ENCODE measurements at regions not wholly inside any gene's neighbourhood (a gene's known extent, or its start where the extent isn't known, plus 50 kb on each side); places are given as distances from the start of the nearest gene placed in this dataset.
A peak's percentile ranks its signal among the peaks of the same experiment; 100 is the strongest.

DNA sequence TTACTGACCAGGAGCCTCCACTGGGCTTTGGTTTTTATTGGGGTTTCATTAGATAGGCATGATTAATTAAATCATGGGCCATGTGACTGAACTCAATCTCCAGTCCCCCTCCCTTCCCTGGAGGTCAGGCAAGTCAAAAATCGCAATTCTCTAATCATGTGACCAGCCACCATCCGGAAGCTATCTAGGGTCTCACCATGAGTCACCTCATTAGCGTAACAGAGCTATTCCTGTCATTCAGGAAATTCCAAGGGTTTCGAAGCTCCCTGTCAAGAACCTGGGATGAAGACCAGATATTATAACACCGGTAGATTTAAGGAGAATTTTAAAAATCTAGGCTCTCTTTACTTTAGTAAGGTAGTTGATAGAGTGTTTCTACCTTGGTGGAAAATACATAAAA lies 180.3 kb upstream of the TCF4 start:
- peaks cover 0 to 8% (median 3%) of the 10 kb centered on the region in 4 experiments; a peak in 3 of 7 replicates for H3K4me1 ChIP-seq (replicated peaks in 1 of 4; ENCODE audit: control insufficient read depth in 3 of 4, insufficient read depth in 4 of 4, low read length in 3 of 4)
- no peak overlapping the region for H2BK120ac ChIP-seq (replicated peaks; ENCODE audit: low read depth, low read length)
- no peaks in the 10 kb centered on the region for H3K79me1 ChIP-seq (ENCODE audit: low read depth, low read length)
- no peaks in the 10 kb centered on the region for H3K27me3 ChIP-seq (replicated peaks in 1 of 4; ENCODE audit: control insufficient read depth in 3 of 4, extremely low read depth in 1 of 4, insufficient read depth in 3 of 4, low read length in 3 of 4)
- H2BK12ac ChIP-seq (ENCODE audit: low read depth, low read length), result no peak overlapping the region
- peak overlapping the region; percentile 2; the same call in 1 of the 2 replicates for H3K18ac ChIP-seq (ENCODE audit: extremely low read depth, low read length)
- 25% methylated on average over 5 of the region's 5 CpGs; no CpG with 5 or more reads in 1 of the 2 experiments for WGBS, 2 experiments (ENCODE audit: extremely low coverage in 1 of 2, insufficient coverage in 1 of 2, insufficient read length in 1 of 2, insufficient replicate concordance in 2 of 2, low coverage in 1 of 2, low lambda C conversion rate in 2 of 2, missing lambda C conversion rate in 1 of 2)
- CTCF ChIA-PET (ENCODE audit: partially characterized antibody), result interaction anchor here (1.2 to 1.9 kb wide), 4 partner anchors 8 to 353 kb away, joined by 3 to 4 read pairs (median 4); no protein-coding TSS in a partner anchor
- H3K36me3 ChIP-seq (ENCODE audit: control insufficient read depth in 2 of 4, insufficient read depth in 4 of 4, low read length in 3 of 4), result no peaks in the 10 kb centered on the region
- H2BK20ac ChIP-seq (ENCODE audit: low read length), result 0 out of 2 replicates have a peak overlapping the region, but pooled peaks have one; percentile 17
- no peak overlapping the region for H3K4ac ChIP-seq (replicated peaks; ENCODE audit: insufficient read length, low read depth, low read length)
- H2AFZ ChIP-seq (ENCODE audit: low read length), result peak overlapping the region; percentile 36; the same call in 1 of the 2 replicates
- peak; percentile 96 for FAIRE-seq
- H4K91ac ChIP-seq (replicated peaks; ENCODE audit: insufficient read length, low read length), result no peak overlapping the region
- H2BK5ac ChIP-seq (ENCODE audit: low read depth, low read length), result peak overlapping the region; percentile 36; the same call in 1 of the 2 replicates
- DNase-seq (ENCODE audit: low read depth in 1 of 2, low spot score in 2 of 2), result no peak
- peak overlapping the region in 1 of 2 experiments; percentile 25; a peak in 1 of 4 replicates for H3K4me2 ChIP-seq (ENCODE audit: insufficient read depth in 1 of 2, low read depth in 2 of 2, low read length in 2 of 2)
- H2AK5ac ChIP-seq (ENCODE audit: low read depth, low read length), result no peak overlapping the region
- POLR2A ChIA-PET (ENCODE audit: partially characterized antibody), result no interaction called here
- H4K5ac ChIP-seq (ENCODE audit: insufficient read length, low read depth, low read length), result no peak overlapping the region
- no peak overlapping the region for H3K56ac ChIP-seq (replicated peaks; ENCODE audit: insufficient read length, low read depth, low read length)
- H4K8ac ChIP-seq (ENCODE audit: extremely low read depth, insufficient read depth, low read length), result no peak overlapping the region
- no peaks in the 10 kb centered on the region for H3K23me2 ChIP-seq (ENCODE audit: low read depth, low read length)
- no peak overlapping the region; a peak in 1 of 7 replicates for H3K9ac ChIP-seq (replicated peaks in 1 of 4; ENCODE audit: extremely low read depth in 1 of 4, low read depth in 3 of 4, low read length in 3 of 4)
- peak overlapping the region in 1 of 4 experiments; percentile 24; a peak in 1 of 8 replicates for H3K4me3 ChIP-seq (ENCODE audit: extremely low read depth in 1 of 4, insufficient read depth in 2 of 4, low read depth in 3 of 4, low read length in 4 of 4)
- no peak overlapping the region; the same call in 1 of the 2 replicates for H2BK15ac ChIP-seq (ENCODE audit: low read length)
- H3K9me3 ChIP-seq (ENCODE audit: insufficient read depth in 2 of 2, low read depth in 1 of 2, low read length in 1 of 2), result no peaks in the 10 kb centered on the region
- H4K20me1 ChIP-seq (replicated peaks in 1 of 2; ENCODE audit: control insufficient read depth in 1 of 2, insufficient read depth in 2 of 2, low read length in 2 of 2), result no peaks in the 10 kb centered on the region
- H3K23ac ChIP-seq (ENCODE audit: insufficient read length), result no peak overlapping the region
- H3K27ac ChIP-seq (ENCODE audit: low read depth, low read length), result no peak overlapping the region
- H3K79me2 ChIP-seq (ENCODE audit: control insufficient read depth in 1 of 2, insufficient read depth in 2 of 2, low read length in 2 of 2), result no peaks in the 10 kb centered on the region
- H3K14ac ChIP-seq (ENCODE audit: insufficient read length), result no peak overlapping the region
- TF ChIP-seq YY1 (IDR thresholded peaks at IDR 0.05; ENCODE audit: low read depth, low read length) (no peak; the same call in 1 of the 2 replicates), HDAC2 (IDR thresholded peaks at IDR 0.05; ENCODE audit: borderline replicate concordance in 1 of 2, low read depth in 2 of 2, low read length in 2 of 2) (0 out of 4 replicates have a peak, but pooled peaks of 1 of the 2 experiments have one; percentile 41), PHF8 (conservative IDR thresholded peaks at IDR 0.05; ENCODE audit: low read depth, low read length) (no peak), E2F6 (IDR thresholded peaks at IDR 0.05) (peak; percentile 33; the same call in 1 of the 2 replicates), SIN3A (conservative IDR thresholded peaks at IDR 0.05 in 1 of 2, IDR thresholded peaks at IDR 0.05 in 1 of 2; ENCODE audit: low read depth in 1 of 2, low read length in 2 of 2) (peak; percentile 60 to 63; a peak in 2 of 4 replicates), SP4 (IDR thresholded peaks at IDR 0.05; ENCODE audit: low read length) (no peak), RAD21 (IDR thresholded peaks at IDR 0.05 in 1 of 2, conservative IDR thresholded peaks at IDR 0.05 in 1 of 2; ENCODE audit: low read depth in 2 of 2, low read length in 2 of 2) (no peak), MAFK (IDR thresholded peaks at IDR 0.05; ENCODE audit: low read depth, low read length) (no peak), EP300 (IDR thresholded peaks at IDR 0.05; ENCODE audit: borderline replicate concordance in 1 of 2, low read depth in 2 of 2, low read length in 2 of 2) (peak in 1 of 2 experiments; percentile 42; a peak in 1 of 3 replicates), JUND (IDR thresholded peaks at IDR 0.05; ENCODE audit: low read length) (peak; percentile 97), RXRA (IDR thresholded peaks at IDR 0.05; ENCODE audit: insufficient read depth, low read depth, low read length) (no peak)

All from H1 (cell line).